Stomach (tissue), 8 donors: ENCODE measurements at regions not wholly inside any gene's neighbourhood (a gene's known extent, or its start where the extent isn't known, plus 50 kb on each side); places are given as distances from the start of the nearest gene placed in this dataset.

Experiments used
- DNase-seq, 2 donors: peaks; one replicate each; pipeline versions ENCODE4 v3.0.0 to v3.0.0-alpha.2; 2013 to 2019
- H3K27ac ChIP-seq, 5 donors: fragments of 200-600 bp in 4 of 5; sonication (generic) in 4 of 5; one replicate each; pipeline ENCODE4 v1.5.1; 2013 to 2019; ENCODE audit warnings: mild to moderate bottlenecking in 1 of 5, moderate library complexity in 1 of 5
- H3K27me3 ChIP-seq, 3 donors: fragments of 200-600 bp; sonication (generic); one replicate each; pipeline ENCODE4 v1.5.1; 2017 to 2019; ENCODE audit warnings: mixed run types in 1 of 3
- H3K36me3 ChIP-seq, 4 donors: fragments of 200-600 bp; sonication (generic); 1 replicate in 3 of 4; 2 replicates in 1 of 4; pipeline ENCODE4 v1.5.1; 2016 to 2019
- H3K4me1 ChIP-seq, 4 donors: fragments of 200-600 bp; sonication (generic); one replicate each; pipeline ENCODE4 v1.5.1; 2016 to 2019
- H3K4me3 ChIP-seq, 4 donors: fragments of 200-600 bp; sonication (generic) in 3 of 4; one replicate each; pipeline ENCODE4 v1.5.1; 2016 to 2019; ENCODE audit warnings: mild to moderate bottlenecking in 1 of 4
- H3K9me3 ChIP-seq, 4 donors: fragments of 200-600 bp; sonication (generic); one replicate each; pipeline ENCODE4 v1.5.1; 2016 to 2019
- CTCF ChIP-seq, 7 experiments: fragments of 450-650 bp in 4 of 7; fragments of 200-600 bp in 3 of 7; sonication (generic) in 3 of 7; IDR thresholded peaks; one replicate each; pipeline ENCODE4 v1.5.1; 2016 to 2019; ENCODE audit warnings: antibody characterized with exemption in 7 of 7, control low read depth in 2 of 7, mild to moderate bottlenecking in 1 of 7
- EP300 ChIP-seq: sonication (generic); formaldehyde crosslinking; IDR thresholded peaks from one replicate; pipeline ENCODE4 v1.6.1; 2017; ENCODE audit warnings: antibody characterized with exemption
- POLR2A ChIP-seq, 4 donors: fragments of 450-650 bp; IDR thresholded peaks; one replicate each; pipeline ENCODE4 v1.6.1; 2016; ENCODE audit warnings: antibody characterized with exemption in 4 of 4, control low read depth in 2 of 4, mild to moderate bottlenecking in 1 of 4, moderate library complexity in 1 of 4
- POLR2AphosphoS5 ChIP-seq, 3 donors: sonication (generic); formaldehyde crosslinking; IDR thresholded peaks; one replicate each; pipeline ENCODE4 v1.6.1; 2016; ENCODE audit warnings: antibody characterized with exemption in 3 of 3
- WGBS, 5 donors: extraction: QIAGEN DNeasy Blood & Tissue Kit in 3 of 5; methylation state at CpG; one replicate each; pipeline versions ENCODE4 v1.1.5 to v1.1.7; 2013 to 2018; 5-methylcytosine and 5-hydroxymethylcytosine counted together
- intact Hi-C: fragments of 100-400 bp; cut with DNase I; formaldehyde crosslinking; loops from one replicate; pipeline ENCODE4 v1.15.1; 2023; ENCODE audit warnings: low total_unique reads
- donor health status: healthy with polysubstance abuse.
- donor health status: Bipolar disorder and iron deficiency.
- donor health status: healthy.

- 71 to 79% (median 75%) methylated on average over 2 of the region's 2 CpGs for WGBS, 5 donors
Measured at GRCh38 chr11:87934182-87934581, 241.1 kb downstream of the RAB38 start.

GRCh38 chr11:87926250-87926970, 248.8 kb downstream of the RAB38 start:
- Histone ChIP-seq H3K36me3 (no peaks in the 10 kb centered on the region), H3K4me3 (no peak overlapping the region), H3K4me1 (no peaks in the 10 kb centered on the region), H3K27me3 (no peaks in the 10 kb centered on the region), H3K9me3 (no peaks in the 10 kb centered on the region), H3K27ac (no peak overlapping the region)
- WGBS, 5 donors, result 68 to 84% (median 73%) methylated on average over 5 of the region's 5 CpGs
- intact Hi-C loops, result no loop called here
- TF ChIP-seq EP300, result no peak
- TF ChIP-seq POLR2AphosphoS5 (IDR thresholded peaks at IDR 0.05), result no peak
- no peak for TF ChIP-seq CTCF (IDR thresholded peaks at IDR 0.05)
- TF ChIP-seq POLR2A (IDR thresholded peaks at IDR 0.05), result no peak
- peak in 1 of 2 donors; percentile 7 for DNase-seq

More at GRCh38 chr11:87934182-87934581, 241.1 kb downstream of the RAB38 start:
- Histone ChIP-seq H3K27ac (no peak overlapping the region), H3K4me1 (no peaks in the 10 kb centered on the region), H3K27me3 (no peaks in the 10 kb centered on the region), H3K9me3 (no peaks in the 10 kb centered on the region), H3K36me3 (no peaks in the 10 kb centered on the region), H3K4me3 (no peak overlapping the region)
- no peak for DNase-seq
- intact Hi-C loops, result no loop called here
- TF ChIP-seq POLR2A (IDR thresholded peaks at IDR 0.05) (no peak), EP300 (no peak), CTCF (IDR thresholded peaks at IDR 0.05) (no peak), POLR2AphosphoS5 (IDR thresholded peaks at IDR 0.05) (no peak)

GRCh38 chr11:87924125-87924524, 251.1 kb downstream of the RAB38 start:
- H3K27ac ChIP-seq, result no peak overlapping the region
- no peaks in the 10 kb centered on the region for H3K4me1 ChIP-seq
- no peak for DNase-seq
- no peaks in the 10 kb centered on the region for H3K36me3 ChIP-seq
- TF ChIP-seq EP300 (no peak), POLR2AphosphoS5 (IDR thresholded peaks at IDR 0.05) (no peak), POLR2A (IDR thresholded peaks at IDR 0.05) (no peak), CTCF (IDR thresholded peaks at IDR 0.05) (no peak)
- no peak overlapping the region for H3K4me3 ChIP-seq
- no peaks in the 10 kb centered on the region for H3K27me3 ChIP-seq
- intact Hi-C loops, result no loop called here
- 31 to 65% (median 60%) methylated on average over 1 of the region's 1 CpG for WGBS, 5 donors
- no peaks in the 10 kb centered on the region for H3K9me3 ChIP-seq

GRCh38 chr11:87917111-87917510, 258.1 kb downstream of the RAB38 start:
- intact Hi-C loops, result no loop called here
- H3K4me3 ChIP-seq, result no peak overlapping the region
- no peaks in the 10 kb centered on the region for H3K9me3 ChIP-seq
- no peak overlapping the region for H3K27ac ChIP-seq
- no peak for TF ChIP-seq EP300
- no peak for TF ChIP-seq POLR2A (IDR thresholded peaks at IDR 0.05)
- TF ChIP-seq POLR2AphosphoS5 (IDR thresholded peaks at IDR 0.05), result no peak
- TF ChIP-seq CTCF (IDR thresholded peaks at IDR 0.05), result no peak
- H3K27me3 ChIP-seq, result no peaks in the 10 kb centered on the region
- DNase-seq, result no peak
- no peaks in the 10 kb centered on the region for H3K4me1 ChIP-seq
- no peaks in the 10 kb centered on the region for H3K36me3 ChIP-seq
- 74 to 92% (median 90%) methylated on average over 3 of the region's 3 CpGs for WGBS, 5 donors
